Right lobe of liver (tissue), 6 donors: ENCODE measurements at regions not wholly inside any gene's neighbourhood (a gene's known extent, or its start where the extent isn't known, plus 50 kb on each side); places are given as distances from the start of the nearest gene placed in this dataset.

Experiments used
- ATAC-seq, 4 donors: fragments of 200-7000 bp; cut with Tn5 transposase; one replicate each; pipeline ENCODE4 v1.9.1; 2020; ENCODE audit warnings: mild to moderate bottlenecking in 4 of 4, moderate library complexity in 4 of 4
- DNase-seq, 3 donors: peaks; one replicate each; pipeline ENCODE4 v3.0.0-alpha.2; 2020
- H3K27ac ChIP-seq, 3 donors: fragments of 200-600 bp; one replicate each; pipeline ENCODE4 v1.8.0; 2022
- H3K27me3 ChIP-seq, 2 donors: fragments of 200-600 bp; one replicate each; pipeline ENCODE4 v1.8.0; 2022
- H3K36me3 ChIP-seq, 4 donors: fragments of 200-600 bp; sonication (generic) in 1 of 4; one replicate each; pipeline versions ENCODE4 v1.5.1 to v1.8.0; 2017 to 2022; ENCODE audit warnings: control low read depth in 1 of 4
- H3K4me1 ChIP-seq, 4 donors: fragments of 200-600 bp; sonication (generic) in 1 of 4; one replicate each; pipeline versions ENCODE4 v1.5.1 to v1.8.0; 2017 to 2022; ENCODE audit warnings: control low read depth in 1 of 4
- H3K4me3 ChIP-seq, 3 donors: fragments of 200-600 bp; one replicate each; pipeline ENCODE4 v1.8.0; 2022
- H3K9me3 ChIP-seq, 4 donors: fragments of 200-600 bp; sonication (generic) in 1 of 4; one replicate each; pipeline versions ENCODE4 v1.5.1 to v1.8.0; 2017 to 2022; ENCODE audit warnings: control low read depth in 1 of 4
- CTCF ChIP-seq, 4 donors: fragments of 200-600 bp in 3 of 4; fragments of 450-650 bp in 1 of 4; IDR thresholded peaks; one replicate each; pipeline versions ENCODE4 v1.5.1 to v1.8.0; 2016 to 2022; ENCODE audit warnings: antibody characterized with exemption in 4 of 4, mild to moderate bottlenecking in 2 of 4
- POLR2A ChIP-seq: fragments of 450-650 bp; IDR thresholded peaks from one replicate; pipeline ENCODE4 v1.6.1; 2017; ENCODE audit warnings: antibody characterized with exemption, mild to moderate bottlenecking
- WGBS: methylation state at CpG from one replicate; pipeline ENCODE4 v1.1.6; 2018; ENCODE audit warnings: low coverage, low lambda C conversion rate; ENCODE audit not compliant: insufficient coverage; ENCODE audit errors: missing lambda C conversion rate; 5-methylcytosine and 5-hydroxymethylcytosine counted together
- intact Hi-C, 2 donors: fragments of 100-400 bp; cut with DNase I; formaldehyde crosslinking; loops; one replicate each; pipeline versions ENCODE4 v1.11.2 to v1.14.1; 2022
- donor health status: DM: no; HTN: yes; CAD: no.
- donor health status: DM: no; HTN: no; CAD: no.
- donor health status: DM: no; HTN: no; CAD: no.
- donor health status: DM: no; HTN: yes; CAD: no.
- donor health status: DM: no; HTN: yes; CAD: no.

- intact Hi-C loops, result no loop called here
- no peaks in the 10 kb centered on the region for H3K36me3 ChIP-seq
Observed at GRCh38 chr4:19645589-19645988, 606.1 kb upstream of the SLIT2 start.

GRCh38 chr4:19636451-19636850 is 615.3 kb upstream of the SLIT2 start:
- Histone ChIP-seq H3K27ac (no peak overlapping the region), H3K9me3 (no peaks in the 10 kb centered on the region), H3K4me3 (no peak overlapping the region), H3K27me3 (no peaks in the 10 kb centered on the region), H3K4me1 (no peaks in the 10 kb centered on the region), H3K36me3 (no peaks in the 10 kb centered on the region)
- DNase-seq, result no peak
- intact Hi-C loops, result no loop called here
- no peak for ATAC-seq
- no peak for TF ChIP-seq CTCF (IDR thresholded peaks at IDR 0.05)
- TF ChIP-seq POLR2A, result no peak

More at GRCh38 chr4:19645589-19645988, 606.1 kb upstream of the SLIT2 start:
- no peak overlapping the region for H3K27ac ChIP-seq
- H3K4me3 ChIP-seq, result no peak overlapping the region
- no peaks in the 10 kb centered on the region for H3K4me1 ChIP-seq
- DNase-seq, result no peak
- H3K27me3 ChIP-seq, result no peaks in the 10 kb centered on the region
- TF ChIP-seq CTCF (IDR thresholded peaks at IDR 0.05) (no peak), POLR2A (no peak)
- no peak for ATAC-seq
- 39% methylated on average over 1 of the region's 1 CpG for WGBS
- H3K9me3 ChIP-seq, result no peaks in the 10 kb centered on the region

GRCh38 chr4:19631814-19632213 is 619.9 kb upstream of the SLIT2 start:
- Histone ChIP-seq H3K27me3 (no peaks in the 10 kb centered on the region), H3K4me1 (no peaks in the 10 kb centered on the region), H3K4me3 (no peak overlapping the region), H3K27ac (no peak overlapping the region), H3K9me3 (no peaks in the 10 kb centered on the region), H3K36me3 (no peaks in the 10 kb centered on the region)
- TF ChIP-seq POLR2A (no peak), CTCF (IDR thresholded peaks at IDR 0.05) (no peak)
- ATAC-seq, result no peak
- DNase-seq, result no peak
- WGBS, result 40% methylated on average over 1 of the region's 1 CpG
- intact Hi-C loops, result no loop called here

GRCh38 chr4:19623866-19624265 is 627.8 kb upstream of the SLIT2 start:
- Histone ChIP-seq H3K36me3 (no peaks in the 10 kb centered on the region), H3K9me3 (no peaks in the 10 kb centered on the region), H3K4me3 (no peak overlapping the region), H3K27me3 (no peaks in the 10 kb centered on the region), H3K4me1 (no peaks in the 10 kb centered on the region), H3K27ac (no peak overlapping the region)
- ATAC-seq (no peak), DNase-seq (no peak)
- TF ChIP-seq CTCF (IDR thresholded peaks at IDR 0.05) (no peak), POLR2A (no peak)
- intact Hi-C loops, result no loop called here
- WGBS, result 78% methylated on average over 1 of the region's 1 CpG

- Histone ChIP-seq H3K27ac (no peak overlapping the region), H3K36me3 (no peaks in the 10 kb centered on the region), H3K4me3 (no peak overlapping the region), H3K9me3 (no peaks in the 10 kb centered on the region), H3K4me1 (no peaks in the 10 kb centered on the region), H3K27me3 (no peaks in the 10 kb centered on the region)
- peak in 1 of 3 donors; percentile 15 for DNase-seq
- TF ChIP-seq CTCF (IDR thresholded peaks at IDR 0.05), result no peak
- TF ChIP-seq POLR2A, result no peak
- ATAC-seq, result peak in 1 of 4 donors; percentile 20
- no CpG with 5 or more reads among the region's 5 CpGs for WGBS
- intact Hi-C loops, result no loop called here
Observed at GRCh38 chr4:19615086-19615689, 636.5 kb upstream of the SLIT2 start.
